HepG2 (cell line): ENCODE measurements at regions not wholly inside any gene's neighbourhood (a gene's known extent, or its start where the extent isn't known, plus 50 kb on each side); places are given as distances from the start of the nearest gene placed in this dataset.
"Not testable (repeated sequence)": the region's sequence is repeated elsewhere in the genome, so short reads cannot be mapped to it uniquely, and the experiment has no call there.

Experiments used
- ATAC-seq: fragments of 200-7000 bp; cut with Tn5 transposase; 3 replicates; pipeline ENCODE4 v1.9.1; 2020; ENCODE audit warnings: mild to moderate bottlenecking, moderate library complexity
- BruUV-seq: library from RNA; stranded (reverse); fragments of 400-500 nt; replicated peaks from 2 replicates; lab custom pipeline; 2021; lab: Mats Ljungman, UMichigan
- CTCF ChIA-PET: fragments of 300-600 bp; formaldehyde crosslinking; extraction: SDS; loops from one replicate; lab custom pipeline; 2021; ENCODE audit warnings: low total read pairs, inconsistent platforms, low intra/inter-chr PET ratio; lab: Yijun Ruan, JAX
- POLR2A ChIA-PET: fragments of 350-600 bp; sonication (Branson Sonifier 250); formaldehyde crosslinking; loops from one replicate; lab custom pipeline; 2020; ENCODE audit warnings: antibody characterized with exemption, inconsistent platforms; lab: Yijun Ruan, JAX
- DNase-seq: peaks from one replicate; pipeline ENCODE4 v3.0.0-alpha.2; 2015; ENCODE audit warnings: low spot score
- FAIRE-seq: peaks from 3 replicates; lab custom pipeline; 2011; peaks lifted over from hg19 to GRCh38; lab: Jason Lieb, UNC
- H2AFZ ChIP-seq: one replicate; pipeline ENCODE4 v1.6.1; 2011; ENCODE audit warnings: low read length, inconsistent platforms
- H3K27ac ChIP-seq: fragments of 300-600 bp; 3 replicates; pipeline ENCODE4 v1.8.0; 2011; ENCODE audit warnings: mixed run types, mild to moderate bottlenecking, mixed read lengths, low read length, inconsistent platforms; ENCODE audit not compliant: insufficient read depth; ENCODE audit errors: extremely low read length
- H3K27me3 ChIP-seq, 2 experiments: fragments of 200-600 bp in 1 of 2; 2 replicates in 1 of 2; 3 replicates in 1 of 2; pipeline versions ENCODE4 v1.6.0 to v1.8.0; 2011; ENCODE audit warnings: low read length in 2 of 2, mild to moderate bottlenecking in 2 of 2, moderate library complexity in 2 of 2, inconsistent platforms in 1 of 2; ENCODE audit not compliant: insufficient read depth in 2 of 2, control insufficient read depth in 1 of 2
- H3K36me3 ChIP-seq, 2 experiments: fragments of 200-600 bp in 1 of 2; replicated peaks in 1 of 2; 2 replicates in 1 of 2; 3 replicates in 1 of 2; pipeline versions ENCODE4 v1.5.1 to v1.8.0; 2011; ENCODE audit warnings: low read length in 2 of 2, inconsistent platforms in 1 of 2; ENCODE audit not compliant: insufficient read depth in 2 of 2, control insufficient read depth in 1 of 2
- H3K4me1 ChIP-seq: 2 replicates; pipeline ENCODE4 v1.5.1; 2012; ENCODE audit warnings: low read length, inconsistent platforms; ENCODE audit not compliant: insufficient read depth
- H3K4me2 ChIP-seq: 2 replicates; pipeline ENCODE4 v1.6.0; 2011; ENCODE audit warnings: low read depth, low read length, inconsistent platforms
- H3K4me3 ChIP-seq, 3 experiments: fragments of 200-600 bp in 1 of 3; sonication (generic), shearing (Covaris generic) in 1 of 3; replicated peaks in 1 of 3; 2 replicates each; pipeline ENCODE4 v1.5.1; 2011 to 2016; ENCODE audit warnings: low read length in 3 of 3, inconsistent platforms in 2 of 3, low read depth in 2 of 3, mild to moderate bottlenecking in 2 of 3, control low read depth in 1 of 3, mixed read lengths in 1 of 3; ENCODE audit not compliant: insufficient read depth in 1 of 3
- H3K79me2 ChIP-seq: one replicate; pipeline ENCODE4 v1.6.1; 2011; ENCODE audit warnings: low read length, inconsistent platforms; ENCODE audit not compliant: insufficient read depth
- H3K9ac ChIP-seq: 2 replicates; pipeline ENCODE4 v1.6.0; 2011; ENCODE audit warnings: mild to moderate bottlenecking, low read depth, low read length, inconsistent platforms; ENCODE audit not compliant: insufficient read depth
- H3K9me3 ChIP-seq: 2 replicates; pipeline ENCODE4 v1.5.1; 2012; ENCODE audit warnings: mild to moderate bottlenecking, low read length
- H4K20me1 ChIP-seq: 2 replicates; pipeline ENCODE4 v1.6.0; 2011; ENCODE audit warnings: inconsistent platforms, mild to moderate bottlenecking, low read length, moderate library complexity; ENCODE audit not compliant: insufficient read depth
- ADNP ChIP-seq: sonication (generic); formaldehyde crosslinking; IDR thresholded peaks from 2 replicates; pipeline ENCODE4 v1.4.0; 2020; ENCODE audit warnings: missing genetic modification reagents
- CCAR2 ChIP-seq: fragments of 200-400 bp; formaldehyde crosslinking; optimal IDR thresholded peaks from 2 replicates; pipeline ENCODE3; 2018; ENCODE audit warnings: low read depth, mild to moderate bottlenecking, low read length, moderate library complexity
- ESRRA ChIP-seq: sonication (generic); formaldehyde crosslinking; IDR thresholded peaks from 2 replicates; pipeline ENCODE4 v1.5.1; 2020; ENCODE audit warnings: mild to moderate bottlenecking, low read depth, missing genetic modification reagents
- HDAC6 ChIP-seq: fragments of 200-600 bp; sonication (generic); IDR thresholded peaks from 2 replicates; pipeline ENCODE4 v1.7.0; 2017; ENCODE audit warnings: mild to moderate bottlenecking, antibody characterized with exemption, low read length, low read depth
- HNRNPLL ChIP-seq: fragments of 200-400 bp; formaldehyde crosslinking; IDR thresholded peaks from 2 replicates; pipeline ENCODE4 v1.6.1; 2017; ENCODE audit warnings: mild to moderate bottlenecking, low read depth, low read length; ENCODE audit not compliant: poor library complexity, severe bottlenecking
- JARID2 ChIP-seq: sonication (generic); formaldehyde crosslinking; IDR thresholded peaks from 2 replicates; pipeline ENCODE4 v1.8.1; 2023; ENCODE audit warnings: missing genetic modification reagents, inconsistent platforms; ENCODE audit not compliant: insufficient replicate concordance
- TBX2 ChIP-seq: sonication (generic); formaldehyde crosslinking; IDR thresholded peaks from 2 replicates; pipeline ENCODE4 v1.5.0; 2020; ENCODE audit warnings: missing genetic modification reagents, mild to moderate bottlenecking, borderline replicate concordance
- TCF7 ChIP-seq: sonication (generic); IDR thresholded peaks from 2 replicates; pipeline ENCODE4 v1.6.1; 2016; ENCODE audit warnings: antibody characterized with exemption, low read depth
- ZNF274 ChIP-seq: sonication (generic); formaldehyde crosslinking; IDR thresholded peaks from 2 replicates; pipeline ENCODE4 v1.5.1; 2020; ENCODE audit warnings: mild to moderate bottlenecking, missing genetic modification reagents
- ZNF33A ChIP-seq: sonication (generic); formaldehyde crosslinking; IDR thresholded peaks from 2 replicates; pipeline ENCODE4 v1.5.1; 2020; ENCODE audit warnings: missing genetic modification reagents, mild to moderate bottlenecking, moderate library complexity, borderline replicate concordance
- ZNF382 ChIP-seq: sonication (generic); formaldehyde crosslinking; IDR thresholded peaks from 2 replicates; pipeline ENCODE4 v1.5.0; 2020; ENCODE audit warnings: missing genetic modification reagents, mild to moderate bottlenecking, borderline replicate concordance
- ZNF570 ChIP-seq: sonication (generic); formaldehyde crosslinking; IDR thresholded peaks from 2 replicates; pipeline ENCODE4 v1.4.0; 2020; ENCODE audit warnings: mild to moderate bottlenecking, missing genetic modification reagents, borderline replicate concordance
- ZNF737 ChIP-seq: sonication (generic); formaldehyde crosslinking; IDR thresholded peaks from 2 replicates; pipeline ENCODE4 v1.5.0; 2020; ENCODE audit warnings: missing genetic modification reagents, mild to moderate bottlenecking, borderline replicate concordance
- WGBS: methylation state at CpG from one replicate; pipeline ENCODE4 v1.1.6; 2017; ENCODE audit warnings: low lambda C conversion rate; 5-methylcytosine and 5-hydroxymethylcytosine counted together
- in situ Hi-C: cut with HindIII; loops from 2 replicates; pipeline ENCODE4 v1.10.0; 2017; ENCODE audit warnings: low pct_unique_long_range_greater_than_20kb; ENCODE audit not compliant: extremely low pct_ligation_motif_present
- intact Hi-C: fragments of 100-400 bp; cut with micrococcal nuclease; formaldehyde crosslinking; loops from one replicate; pipeline ENCODE4 v1.10.0; 2022; ENCODE audit not compliant: unreplicated experiment
- TF ChIP-seq, protein P1 (sequence below): sonication (generic); formaldehyde crosslinking; IDR thresholded peaks from 2 replicates; pipeline ENCODE4 v1.4.0; 2020; ENCODE audit warnings: missing genetic modification reagents, mild to moderate bottlenecking, borderline replicate concordance
- TF ChIP-seq, protein P2 (sequence below): sonication (generic); formaldehyde crosslinking; IDR thresholded peaks from 2 replicates; pipeline ENCODE4 v1.4.0; 2020; ENCODE audit warnings: missing genetic modification reagents
- TF ChIP-seq, protein P3 (sequence below): sonication (generic); formaldehyde crosslinking; IDR thresholded peaks from 2 replicates; pipeline ENCODE4 v1.8.0; 2022; ENCODE audit warnings: mild to moderate bottlenecking, missing genetic modification reagents, borderline replicate concordance

DNA sequence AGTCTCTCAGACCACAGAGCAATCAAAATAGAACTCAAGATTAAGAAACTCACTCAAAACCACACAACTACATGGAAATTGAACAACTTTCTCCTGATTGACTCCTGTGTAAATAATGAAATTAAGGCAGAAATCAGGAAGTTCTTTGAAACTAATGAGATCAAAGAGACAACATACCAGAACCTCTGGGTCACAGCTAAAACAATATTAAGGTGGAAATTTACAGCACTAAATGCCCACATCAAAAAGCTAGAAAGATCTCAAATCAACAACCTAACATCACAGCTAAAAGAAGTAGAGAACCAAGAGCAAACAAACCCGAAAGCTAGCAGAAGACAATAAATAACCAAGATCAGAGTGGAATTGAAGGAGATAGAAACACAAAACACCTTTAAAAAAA, 395.0 kb upstream of the RORB start:
- H3K4me2 ChIP-seq, H3K9me3 ChIP-seq, intact Hi-C loops, CTCF ChIA-PET, H3K27ac ChIP-seq, H3K4me3 ChIP-seq, POLR2A ChIA-PET, in situ Hi-C loops, H3K9ac ChIP-seq, H4K20me1 ChIP-seq, ATAC-seq, H3K27me3 ChIP-seq, FAIRE-seq, BruUV-seq, H3K79me2 ChIP-seq, H3K36me3 ChIP-seq, H3K4me1 ChIP-seq, H2AFZ ChIP-seq: not testable (repeated sequence)
- DNase-seq, result peak; percentile 2
- 0% methylated on average over 1 of the region's 1 CpG for WGBS
- TF ChIP-seq TCF7, result peak; percentile 62

DNA sequence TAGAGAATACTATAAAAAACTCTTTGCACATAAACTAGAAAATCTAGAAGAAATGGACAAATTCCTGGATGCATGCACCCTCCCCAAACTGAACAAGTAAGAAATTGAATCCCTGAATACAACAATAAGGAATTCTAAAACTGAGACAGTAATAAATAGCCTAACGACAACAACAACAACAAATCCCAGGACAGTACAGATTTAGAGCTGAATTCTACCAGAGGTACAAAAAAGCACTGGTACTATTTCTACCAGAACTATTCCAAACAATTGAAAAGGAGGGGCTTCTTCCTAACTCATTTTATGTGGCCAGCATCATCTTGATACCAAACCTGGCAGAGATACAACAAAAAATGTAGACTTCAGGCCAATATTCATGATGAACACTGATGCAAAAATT, 394.4 kb upstream of the RORB start:
- Histone ChIP-seq H4K20me1 (no peaks in the 10 kb centered on the region), H3K4me3 (no peak overlapping the region), H3K9ac (no peak overlapping the region), H3K27ac (no peak overlapping the region), H3K27me3 (no peaks in the 10 kb centered on the region), H3K4me2 (no peak overlapping the region), H2AFZ (no peak overlapping the region), H3K36me3 (no peaks in the 10 kb centered on the region), H3K9me3 (no peaks in the 10 kb centered on the region), H3K4me1 (no peaks in the 10 kb centered on the region), H3K79me2 (no peaks in the 10 kb centered on the region)
- no peak for FAIRE-seq
- no peak for ATAC-seq
- in situ Hi-C loops, result no loop called here
- 50% methylated on average over 1 of the region's 1 CpG for WGBS
- no TSS peak for BruUV-seq
- CTCF ChIA-PET, result no interaction called here
- intact Hi-C loops, result no loop called here
- no peak for DNase-seq
- POLR2A ChIA-PET, result no interaction called here
- TF ChIP-seq ZNF382 (CRISPR knock-in tag), result no peak
- TF ChIP-seq ZNF33A, result no peak
- TF ChIP-seq HDAC6, result no peak
- TF ChIP-seq TBX2 (CRISPR knock-in tag), result no peak
- TF ChIP-seq ESRRA (CRISPR knock-in tag), result no peak
- no peak for TF ChIP-seq ZNF570 (CRISPR knock-in tag)
- TF ChIP-seq ADNP (CRISPR knock-in tag), result no peak
- TF ChIP-seq, protein P1, sequence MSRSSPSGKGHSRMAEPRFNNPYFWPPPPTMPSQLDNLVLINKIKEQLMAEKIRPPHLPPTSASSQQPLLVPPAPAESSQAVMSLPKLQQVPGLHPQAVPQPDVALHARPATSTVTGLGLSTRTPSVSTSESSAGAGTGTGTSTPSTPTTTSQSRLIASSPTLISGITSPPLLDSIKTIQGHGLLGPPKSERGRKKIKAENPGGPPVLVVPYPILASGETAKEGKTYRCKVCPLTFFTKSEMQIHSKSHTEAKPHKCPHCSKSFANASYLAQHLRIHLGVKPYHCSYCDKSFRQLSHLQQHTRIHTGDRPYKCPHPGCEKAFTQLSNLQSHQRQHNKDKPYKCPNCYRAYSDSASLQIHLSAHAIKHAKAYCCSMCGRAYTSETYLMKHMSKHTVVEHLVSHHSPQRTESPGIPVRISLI (CRISPR knock-in tag), result no peak
- TF ChIP-seq, protein P2, sequence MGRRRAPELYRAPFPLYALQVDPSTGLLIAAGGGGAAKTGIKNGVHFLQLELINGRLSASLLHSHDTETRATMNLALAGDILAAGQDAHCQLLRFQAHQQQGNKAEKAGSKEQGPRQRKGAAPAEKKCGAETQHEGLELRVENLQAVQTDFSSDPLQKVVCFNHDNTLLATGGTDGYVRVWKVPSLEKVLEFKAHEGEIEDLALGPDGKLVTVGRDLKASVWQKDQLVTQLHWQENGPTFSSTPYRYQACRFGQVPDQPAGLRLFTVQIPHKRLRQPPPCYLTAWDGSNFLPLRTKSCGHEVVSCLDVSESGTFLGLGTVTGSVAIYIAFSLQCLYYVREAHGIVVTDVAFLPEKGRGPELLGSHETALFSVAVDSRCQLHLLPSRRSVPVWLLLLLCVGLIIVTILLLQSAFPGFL (CRISPR knock-in tag), result no peak
- no peak for TF ChIP-seq ZNF274
- TF ChIP-seq HNRNPLL, result no peak
- no peak for TF ChIP-seq CCAR2
- no peak for TF ChIP-seq ZNF737 (CRISPR knock-in tag)
- TF ChIP-seq, protein P3, sequence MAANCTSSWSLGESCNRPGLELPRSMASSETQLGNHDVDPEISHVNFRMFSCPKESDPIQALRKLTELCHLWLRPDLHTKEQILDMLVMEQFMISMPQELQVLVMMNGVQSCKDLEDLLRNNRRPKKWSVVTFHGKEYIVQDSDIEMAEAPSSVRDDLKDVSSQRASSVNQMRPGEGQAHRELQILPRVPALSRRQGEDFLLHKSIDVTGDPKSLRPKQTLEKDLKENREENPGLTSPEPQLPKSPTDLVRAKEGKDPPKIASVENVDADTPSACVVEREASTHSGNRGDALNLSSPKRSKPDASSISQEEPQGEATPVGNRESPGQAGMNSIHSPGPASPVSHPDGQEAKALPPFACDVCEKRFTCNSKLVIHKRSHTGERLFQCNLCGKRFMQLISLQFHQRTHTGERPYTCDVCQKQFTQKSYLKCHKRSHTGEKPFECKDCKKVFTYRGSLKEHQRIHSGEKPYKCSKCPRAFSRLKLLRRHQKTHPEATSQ (CRISPR knock-in tag), result no peak
- no peak for TF ChIP-seq JARID2 (CRISPR knock-in tag)
